GM21367 (cell line): ENCODE measurements at regions not wholly inside any gene's neighbourhood (a gene's known extent, or its start where the extent isn't known, plus 50 kb on each side); places are given as distances from the start of the nearest gene placed in this dataset.

Source experiments
- ATAC-seq: cut with Tn5 transposase; IDR thresholded peaks from one replicate; pipeline ENCODE4 v1.9.1; 2021; ENCODE audit not compliant: unreplicated experiment

DNA sequence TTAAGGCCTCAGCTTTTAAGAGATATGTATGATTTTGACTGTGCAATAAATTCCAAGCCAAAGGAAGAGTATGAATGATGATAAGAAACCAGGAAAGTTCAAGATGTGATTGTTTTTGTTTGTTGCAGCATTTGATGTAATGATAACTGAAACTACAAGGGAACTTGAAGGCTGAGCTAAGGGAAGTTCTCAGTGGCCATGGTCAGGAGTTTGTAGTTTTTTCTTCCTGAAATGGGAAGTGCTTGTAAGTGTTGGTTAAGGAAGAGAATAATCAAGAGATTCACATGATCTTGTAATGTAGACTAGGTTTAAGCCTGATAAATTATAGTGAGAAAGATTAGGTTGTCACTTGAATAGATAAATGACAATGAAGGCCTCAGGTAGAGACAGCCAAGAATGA lies 53.4 kb downstream of the PTCHD4 start:
- no peak for ATAC-seq

DNA sequence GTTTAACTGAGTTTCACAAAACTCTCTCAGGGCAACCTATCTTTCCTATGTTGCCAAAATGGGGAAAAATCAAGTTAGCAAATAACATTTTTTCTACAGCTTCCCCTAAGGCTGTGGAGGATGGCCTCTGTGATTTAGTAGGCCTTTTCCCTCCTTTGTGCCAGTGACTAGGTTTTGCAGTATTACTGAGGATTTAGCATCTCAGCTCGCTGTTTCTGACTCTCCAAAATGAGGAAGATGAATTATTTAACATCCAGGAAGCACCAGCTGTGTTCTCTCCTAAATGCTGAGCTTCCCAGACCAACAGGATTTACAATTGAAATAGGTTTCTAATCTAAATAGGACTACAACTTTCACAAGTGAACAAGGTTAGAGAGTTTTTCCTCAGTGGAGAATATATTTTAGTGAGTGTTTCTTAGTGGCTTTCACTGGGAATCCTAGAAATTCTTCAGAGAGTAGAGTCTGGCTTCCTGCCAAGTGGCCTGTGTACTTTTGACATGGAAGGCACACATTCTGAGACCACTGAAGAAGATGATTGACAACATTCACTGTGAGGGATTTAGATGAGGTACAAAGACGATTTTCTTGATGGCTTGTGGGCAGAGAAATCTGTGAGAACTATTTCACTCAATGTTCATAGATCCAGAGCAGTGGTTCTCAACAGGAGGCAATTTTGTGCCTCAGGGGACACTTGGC lies 62.4 kb downstream of the PTCHD4 start:
- no peak for ATAC-seq

DNA sequence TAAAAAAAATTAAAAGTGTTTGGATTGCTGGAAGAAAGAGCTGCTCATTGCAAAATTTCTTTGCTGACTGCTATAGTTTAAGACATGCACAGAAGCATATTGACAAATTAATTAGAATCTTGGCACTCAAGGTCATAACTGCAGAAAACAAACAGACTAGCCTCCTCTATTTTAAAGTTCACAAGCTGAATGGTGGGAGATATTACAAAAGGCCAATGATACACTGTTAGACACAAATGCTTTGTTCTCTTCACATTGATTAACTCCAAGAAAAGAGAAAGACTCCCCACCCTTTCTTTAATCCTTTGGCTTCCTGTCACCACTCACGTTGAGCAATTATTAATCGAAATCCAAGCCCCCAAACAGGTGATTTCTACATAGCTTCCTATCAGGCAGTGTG lies 69.1 kb downstream of the PTCHD4 start:
- ATAC-seq: no peak

DNA sequence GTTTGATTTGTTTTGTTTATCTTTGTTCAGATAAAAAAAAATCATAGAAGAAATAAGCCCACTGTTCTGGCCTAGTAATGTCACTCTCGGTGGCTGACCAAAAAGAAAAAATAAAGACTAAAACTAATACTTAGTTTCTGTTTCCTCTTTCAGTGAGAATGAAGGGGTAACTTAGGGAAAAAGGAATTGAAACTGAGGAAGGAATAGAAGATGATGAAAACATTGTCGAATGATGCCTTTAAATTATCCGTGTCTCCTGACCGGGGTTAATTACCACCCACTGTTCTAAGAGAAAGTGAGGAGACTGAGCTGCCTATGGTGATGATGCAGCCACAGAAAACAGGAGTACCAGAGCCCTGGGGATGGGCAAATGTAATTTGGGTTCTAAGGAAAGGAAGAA lies 73.1 kb downstream of the PTCHD4 start:
- peak; percentile 53 for ATAC-seq

DNA sequence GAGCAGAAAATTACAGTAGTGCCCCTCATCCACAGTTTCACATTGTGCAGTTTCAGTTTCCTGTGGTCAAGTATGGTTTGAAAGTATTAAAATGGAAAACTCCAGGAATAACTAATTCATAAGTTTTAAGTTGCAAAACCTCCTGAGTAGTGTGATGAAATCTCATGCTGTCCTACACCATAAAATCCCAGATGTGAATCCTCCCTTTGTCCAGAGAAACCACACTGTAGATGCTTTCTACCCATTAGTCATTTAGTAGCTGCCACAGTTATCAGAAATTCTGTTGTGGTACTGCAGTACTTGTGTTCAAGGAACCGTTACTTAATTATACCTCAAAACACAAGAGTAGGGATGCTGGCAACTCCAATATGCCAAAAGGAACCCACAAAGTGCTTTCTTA lies 74.7 kb downstream of the PTCHD4 start:
- no peak for ATAC-seq

DNA sequence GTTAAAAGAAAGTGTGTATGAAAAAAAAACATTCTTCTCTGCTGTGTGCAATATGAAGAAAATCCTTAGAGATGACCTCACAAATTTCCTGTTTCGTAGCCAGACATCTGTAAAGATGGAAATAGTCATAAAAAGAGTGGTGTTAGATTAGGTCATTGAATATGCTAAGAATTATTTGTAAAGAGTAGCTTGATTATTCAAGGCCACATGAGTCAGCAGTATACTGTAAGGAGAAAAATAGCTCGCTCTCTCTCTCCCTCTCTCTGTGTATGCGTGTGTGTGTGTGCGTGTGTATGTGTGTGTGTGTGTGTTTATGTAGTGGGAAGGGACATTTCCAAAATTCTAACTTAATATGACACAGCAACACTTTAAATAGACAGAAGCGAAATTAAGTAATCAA lies 78.8 kb downstream of the PTCHD4 start:
- ATAC-seq: no peak

DNA sequence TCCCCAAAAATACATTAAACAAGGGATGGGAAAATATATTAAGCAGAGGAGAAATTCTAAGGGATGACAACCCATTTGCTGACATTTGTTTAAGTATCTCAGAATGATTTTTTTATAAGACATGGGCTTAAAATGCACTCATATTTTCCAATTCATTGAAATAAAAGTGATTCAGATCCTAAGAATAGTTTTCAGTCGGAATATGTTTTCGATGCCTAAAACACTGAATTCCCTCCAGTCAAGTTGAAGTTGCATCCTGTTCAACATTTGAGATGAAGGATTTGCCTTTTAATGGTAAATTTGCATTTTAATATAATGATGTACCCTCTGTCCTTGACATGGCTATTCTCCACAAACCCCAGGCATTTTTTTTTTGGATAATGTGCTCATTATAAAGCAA lies 79.3 kb downstream of the PTCHD4 start:
- no peak for ATAC-seq

DNA sequence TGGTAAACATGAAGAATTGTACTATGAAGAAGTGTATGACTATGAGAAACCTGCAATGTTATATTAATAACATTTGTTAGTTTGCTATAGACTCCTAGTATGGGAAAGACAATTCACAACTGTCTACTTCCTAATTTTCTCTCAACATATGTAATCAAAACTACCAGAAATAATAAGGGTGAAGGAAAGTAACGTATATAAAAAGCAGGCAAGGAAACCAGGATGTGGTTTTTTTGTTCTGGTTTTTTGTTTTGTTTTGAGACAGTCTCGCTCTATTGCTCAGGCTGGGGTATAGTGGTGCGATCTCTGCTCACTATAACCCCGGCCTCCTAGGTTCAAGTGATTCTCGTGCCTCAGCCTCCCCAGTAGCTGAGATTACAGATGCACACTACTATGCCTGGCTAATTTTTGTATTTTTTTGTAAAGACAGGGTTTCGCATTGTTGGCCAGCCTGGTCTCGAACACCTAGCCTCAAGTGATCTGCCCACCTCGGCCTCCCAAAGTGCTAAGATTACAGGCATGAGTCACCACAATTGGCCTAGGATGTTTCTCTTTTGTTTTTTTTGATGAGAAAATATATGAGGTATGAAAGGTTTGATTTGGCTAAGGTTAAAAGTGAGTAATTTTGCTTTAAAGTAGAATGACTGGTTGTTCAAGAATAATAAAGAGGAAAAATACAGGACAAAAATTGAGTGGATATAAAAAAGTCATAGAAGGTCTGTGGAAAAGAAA lies 83.1 kb downstream of the PTCHD4 start:
- ATAC-seq: peak; percentile 79

DNA sequence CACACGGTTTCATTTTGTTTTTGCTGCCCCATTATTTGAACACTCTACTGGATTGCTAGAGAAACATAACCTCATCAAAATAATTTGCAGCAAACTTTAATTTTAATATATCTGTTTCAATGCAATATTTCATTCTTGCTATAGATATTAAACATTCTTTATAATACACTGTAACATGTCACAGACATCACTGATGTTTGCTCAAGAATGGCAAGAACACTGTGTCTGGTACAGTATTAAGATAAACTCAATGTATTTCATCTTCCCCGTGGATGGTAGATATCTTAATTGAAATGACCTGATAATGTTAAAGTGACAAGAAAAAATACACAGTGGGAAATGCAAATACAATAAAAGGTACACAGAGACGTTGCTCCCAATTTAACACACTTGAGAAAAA lies 86.0 kb downstream of the PTCHD4 start:
- ATAC-seq: no peak

DNA sequence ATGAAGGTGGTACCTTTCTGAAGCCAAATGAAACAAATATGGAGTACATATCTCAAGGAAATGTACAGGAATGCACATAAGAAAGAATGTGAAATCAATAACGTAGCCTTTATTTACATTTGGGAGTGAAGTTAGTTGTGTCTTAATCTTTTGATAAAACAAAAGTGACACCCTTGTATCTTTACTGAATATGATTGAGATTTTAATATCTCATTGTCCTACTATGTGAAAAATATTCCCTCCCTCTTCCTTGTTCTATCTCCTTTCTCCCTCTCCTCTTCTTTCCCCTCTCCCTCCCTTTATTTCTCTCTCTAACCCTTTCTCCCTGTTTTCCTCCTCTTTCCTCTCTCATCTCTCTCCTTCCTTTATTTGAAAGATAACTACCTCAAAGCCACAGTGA lies 89.1 kb downstream of the PTCHD4 start:
- ATAC-seq: no peak

DNA sequence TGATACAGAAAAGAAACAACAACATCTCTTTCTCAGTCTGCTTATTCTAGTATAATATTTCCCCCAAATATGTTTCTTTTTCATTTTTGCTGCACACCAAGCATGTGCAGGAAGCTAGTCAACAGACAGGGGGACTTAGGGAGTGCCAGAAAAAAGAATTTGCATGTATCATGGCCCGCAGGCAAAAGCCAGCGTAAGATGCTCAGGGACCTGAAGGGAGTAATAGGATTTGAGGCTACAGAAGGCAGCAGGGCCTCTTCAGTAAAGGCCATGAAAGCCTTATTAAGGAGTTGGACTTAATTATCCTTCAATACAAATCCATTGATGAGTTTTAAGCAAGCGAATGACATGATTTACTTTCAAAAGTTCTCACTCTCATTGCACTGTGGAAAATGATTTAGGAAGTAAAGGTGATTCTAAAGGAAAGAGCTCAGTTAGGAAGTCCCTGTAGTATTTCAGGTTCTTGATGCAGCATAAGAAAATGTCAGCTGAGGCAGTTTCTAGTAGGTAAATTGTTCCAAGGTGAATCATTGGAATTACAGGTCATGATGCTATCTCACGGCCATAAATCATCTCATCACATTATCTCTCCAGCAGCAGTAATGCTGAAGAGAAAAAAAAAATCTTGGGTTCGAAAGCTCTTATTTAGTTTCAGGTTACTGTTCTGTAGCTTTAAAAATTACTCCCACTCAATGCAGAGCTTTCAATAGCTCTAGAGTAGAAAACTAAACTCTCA lies 94.8 kb downstream of the PTCHD4 start:
- ATAC-seq: no peak

DNA sequence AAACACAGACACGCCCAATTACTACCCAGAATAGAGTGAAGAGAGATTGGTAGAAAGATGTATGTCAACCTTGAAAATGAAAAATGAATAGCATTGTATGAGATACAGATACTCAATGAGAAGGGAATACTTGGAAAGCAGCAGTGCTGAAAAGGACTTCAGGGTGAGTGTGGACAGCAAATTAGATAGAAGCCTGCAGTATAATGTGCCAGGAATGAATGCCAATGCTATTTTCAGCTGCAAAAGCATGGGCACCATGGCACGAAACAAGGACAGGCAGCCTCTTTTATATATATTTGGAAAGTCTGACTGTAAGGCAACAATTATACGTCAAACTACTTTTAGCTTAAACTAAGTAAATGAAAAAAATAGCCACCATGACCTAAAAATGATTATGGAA lies 118.2 kb downstream of the PTCHD4 start:
- ATAC-seq: no peak

DNA sequence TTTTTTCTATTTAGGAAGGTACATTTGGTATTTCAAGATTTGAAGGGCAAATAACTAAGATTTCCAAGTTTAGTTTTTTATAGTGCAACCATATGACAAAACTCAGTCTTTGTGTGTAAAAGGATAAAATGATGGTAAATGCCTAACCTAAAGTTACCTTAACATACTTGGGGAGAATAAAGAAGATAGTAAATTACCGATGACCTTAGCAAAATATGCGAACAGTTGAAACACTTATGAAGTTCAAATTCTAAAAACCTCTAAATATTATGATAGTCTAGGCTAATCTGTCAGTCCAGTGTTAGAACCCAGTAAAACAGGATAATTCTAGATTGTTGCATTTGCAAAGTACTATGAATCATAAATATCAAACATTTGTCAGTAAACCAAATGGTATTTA lies 127.5 kb downstream of the PTCHD4 start:
- ATAC-seq: no peak

DNA sequence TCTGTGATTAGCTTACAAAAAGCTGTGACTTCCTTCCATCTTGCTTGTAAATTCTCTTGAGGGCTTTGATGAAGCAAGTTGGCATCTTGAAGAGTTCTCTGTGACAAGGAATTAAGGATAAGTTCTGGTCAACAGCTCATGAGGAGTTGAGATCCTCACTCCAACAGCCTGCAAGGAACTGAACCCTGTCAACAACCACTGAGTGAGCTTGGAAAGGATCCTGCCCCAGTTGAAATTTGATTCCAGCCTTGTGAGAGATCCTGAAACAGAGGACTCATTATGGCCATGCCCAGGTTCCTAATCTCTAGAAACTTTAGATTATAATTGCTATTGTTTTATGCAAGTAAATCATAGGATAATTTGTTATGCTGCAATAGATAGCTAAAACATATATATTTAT lies 133.7 kb downstream of the PTCHD4 start:
- ATAC-seq: no peak

DNA sequence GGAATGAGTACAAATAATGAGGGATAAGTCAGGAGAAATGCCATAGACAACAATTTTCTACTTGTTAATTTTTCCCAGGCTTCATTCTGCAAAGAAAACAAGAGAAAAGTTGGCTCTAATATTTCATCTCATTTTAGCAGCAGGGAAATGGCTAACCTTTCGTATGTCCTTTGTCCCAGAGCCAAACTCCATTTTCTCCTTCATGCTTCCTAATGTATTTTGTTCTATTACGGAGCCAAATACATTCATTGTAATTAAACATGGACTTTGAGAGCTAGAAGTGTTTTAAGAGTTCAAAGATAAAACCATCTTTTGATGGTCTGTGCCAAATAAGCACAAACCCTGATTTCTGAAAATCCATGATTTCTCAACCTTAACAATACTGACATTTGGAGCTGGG lies 136.9 kb downstream of the PTCHD4 start:
- no peak for ATAC-seq

DNA sequence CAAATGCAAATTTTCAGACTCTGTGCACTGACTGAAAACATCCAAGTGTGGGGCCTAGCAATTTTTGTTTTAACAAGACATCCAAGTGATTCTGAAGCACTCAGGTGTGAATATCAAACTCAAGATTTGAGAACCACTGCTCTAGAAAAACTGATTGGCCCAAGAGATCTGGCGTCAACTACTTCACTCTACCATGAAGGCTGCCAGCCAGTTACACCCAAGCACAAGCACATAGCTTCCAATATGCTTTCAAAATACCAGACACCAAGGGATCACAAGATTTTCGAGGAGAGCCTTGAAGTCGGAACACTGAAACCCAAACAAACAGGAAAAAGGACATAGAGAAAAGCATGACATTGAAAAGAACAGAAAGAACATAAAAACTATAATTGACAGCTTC lies 140.2 kb downstream of the PTCHD4 start:
- ATAC-seq: no peak

DNA sequence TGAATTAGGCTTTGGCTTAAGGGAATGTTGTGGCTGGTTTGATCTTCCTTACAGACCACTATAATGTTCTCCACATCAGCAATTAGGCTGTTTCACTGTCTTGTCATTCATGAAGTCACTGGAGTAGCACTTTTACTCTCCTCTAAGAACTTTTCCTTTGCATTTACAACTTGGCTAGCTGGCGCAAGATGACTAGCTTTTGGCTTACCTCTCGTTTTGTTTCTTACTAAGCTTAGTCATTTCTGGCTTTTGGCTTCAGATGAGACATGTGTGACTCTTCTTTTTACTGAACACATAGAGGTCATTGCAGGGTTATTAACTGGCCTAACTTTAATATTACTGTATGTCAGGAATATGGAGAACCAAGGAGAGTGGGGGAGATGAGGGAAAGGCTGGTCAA lies 143.2 kb downstream of the PTCHD4 start:
- ATAC-seq: no peak

DNA sequence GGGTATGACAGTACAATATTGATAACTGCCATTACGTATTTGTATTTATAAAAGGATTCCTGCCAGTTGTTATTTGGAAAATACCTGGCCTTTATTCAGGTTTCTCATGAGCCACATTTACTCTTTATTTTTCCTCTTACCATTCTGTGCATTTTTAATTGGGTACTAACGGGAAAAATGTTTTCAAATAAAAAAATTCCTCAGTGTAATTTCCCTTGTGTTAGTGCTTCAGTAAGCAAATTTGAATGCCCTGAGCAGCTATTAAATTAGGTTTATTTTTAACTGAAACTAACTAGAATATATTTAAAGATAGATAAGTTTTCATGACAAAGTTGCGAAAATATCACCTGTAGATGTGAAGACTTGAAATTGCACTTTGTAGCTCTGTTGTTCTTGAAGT lies 146.0 kb downstream of the PTCHD4 start:
- no peak for ATAC-seq

DNA sequence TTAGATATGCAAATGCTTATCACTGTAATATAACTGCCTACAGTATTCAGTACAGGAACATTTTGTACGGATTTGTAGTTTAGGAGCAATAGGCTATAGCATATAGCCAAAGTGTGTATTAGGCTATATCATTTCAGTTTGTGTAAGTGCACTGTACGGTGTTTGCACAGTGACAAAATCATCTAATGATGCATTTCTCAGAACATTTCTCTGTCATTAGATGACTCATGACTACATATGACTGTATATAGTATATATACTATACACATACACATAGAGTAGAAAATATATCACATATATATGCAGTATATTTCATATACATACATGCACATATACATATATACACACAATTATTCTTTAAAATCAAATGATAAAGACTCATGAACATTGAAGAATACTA lies 158.4 kb downstream of the PTCHD4 start:
- no peak for ATAC-seq

DNA sequence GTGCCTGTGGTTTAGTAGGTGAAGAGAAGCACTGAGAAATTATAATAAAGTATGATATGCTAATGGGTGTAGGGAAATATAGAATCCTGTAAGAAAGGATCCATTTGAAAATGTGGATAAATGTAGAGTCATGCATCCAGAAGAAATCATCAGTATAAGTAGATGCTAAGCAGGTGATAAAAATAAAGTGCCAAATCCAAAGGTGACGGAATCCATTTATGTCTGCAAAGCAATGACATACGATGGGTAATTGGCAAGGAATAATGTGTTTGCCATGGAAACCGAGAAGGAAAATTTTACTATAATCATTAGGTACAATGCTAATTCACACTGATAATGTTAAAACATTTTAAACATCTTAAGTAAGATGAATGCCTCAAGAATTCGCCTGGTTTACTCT lies 163.0 kb downstream of the OPN5 start:
- ATAC-seq: no peak

DNA sequence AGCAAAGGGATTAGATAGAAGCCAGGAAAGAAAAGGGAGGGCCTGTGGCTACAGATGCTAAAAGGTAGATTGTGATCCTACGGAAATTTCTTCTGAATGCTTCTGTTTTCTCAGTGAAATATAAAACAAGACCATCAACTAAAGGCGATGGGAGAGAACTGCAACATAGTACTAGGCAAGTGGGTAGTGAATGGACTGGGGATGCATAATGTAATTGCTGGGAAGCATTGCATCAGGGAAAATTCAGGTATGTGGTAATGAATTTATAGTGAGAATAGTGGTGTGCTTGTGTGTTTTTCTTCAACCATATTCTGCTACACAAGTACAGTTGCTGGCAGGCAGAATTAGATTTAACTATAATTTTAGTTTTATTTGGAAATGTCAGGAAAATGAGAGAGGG lies 156.6 kb downstream of the OPN5 start:
- ATAC-seq: no peak

DNA sequence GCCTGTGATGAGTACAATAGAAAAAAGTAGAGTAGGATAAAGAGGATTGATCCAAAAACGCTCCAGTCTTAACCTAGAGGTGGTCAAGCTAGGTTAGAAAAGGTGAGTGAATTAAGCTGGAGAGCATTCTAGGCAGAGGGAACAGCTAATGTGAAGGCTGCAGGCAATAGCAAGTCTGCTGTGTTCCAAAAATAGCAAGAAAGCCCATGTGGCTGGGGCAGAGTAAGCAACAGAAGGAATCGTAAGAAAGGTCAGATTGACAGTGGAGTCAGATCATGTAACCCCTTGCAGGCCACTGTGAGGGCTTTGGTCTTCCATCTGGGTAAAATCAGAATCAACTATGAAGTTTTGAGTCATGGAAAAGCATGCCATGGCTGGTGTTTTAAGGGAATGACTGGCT lies 155.0 kb downstream of the OPN5 start:
- ATAC-seq: no peak
